ENCODE measurements at regions not wholly inside any gene's neighbourhood (a gene's known extent, or its start where the extent isn't known, plus 50 kb on each side); places are given as distances from the start of the nearest gene placed in this dataset.

GRCh38 chr4:35106091-35106734 is 1138.1 kb downstream of the ARAP2 start:
- peaks cover 0 to 6% (median 1%) of the 10 kb centered on the region in 4 donors for H3K4me1 ChIP-seq
- 87 to 89% methylated on average over 12 to 13 of the region's 13 CpGs for WGBS, 2 donors
- no peak for TF ChIP-seq POLR2A (IDR thresholded peaks at IDR 0.05)
- TF ChIP-seq EP300 (IDR thresholded peaks at IDR 0.05), result no peak
- no peak for TF ChIP-seq POLR2AphosphoS5 (IDR thresholded peaks at IDR 0.05)
- no peak for TF ChIP-seq CTCF (IDR thresholded peaks at IDR 0.05)
- H3K36me3 ChIP-seq, result no peaks in the 10 kb centered on the region
- ATAC-seq (ENCODE audit: low FRiP score in 2 of 2) (no peak), DNase-seq (no peak)
- H3K27me3 ChIP-seq, result no peaks in the 10 kb centered on the region
- H3K9me3 ChIP-seq, result no peaks in the 10 kb centered on the region
- H3K4me3 ChIP-seq, result no peak overlapping the region
- H3K27ac ChIP-seq, result no peak overlapping the region

GRCh38 chr4:35124106-35124505 is 1120.2 kb downstream of the ARAP2 start:
- ATAC-seq (ENCODE audit: low FRiP score in 2 of 2) (no peak), DNase-seq (no peak)
- no peak for TF ChIP-seq CTCF (IDR thresholded peaks at IDR 0.05)
- no peak for TF ChIP-seq POLR2A (IDR thresholded peaks at IDR 0.05)
- TF ChIP-seq EP300 (IDR thresholded peaks at IDR 0.05), result no peak
- TF ChIP-seq POLR2AphosphoS5 (IDR thresholded peaks at IDR 0.05), result no peak
- no peaks in the 10 kb centered on the region for H3K36me3 ChIP-seq
- no peak overlapping the region for H3K4me3 ChIP-seq
- no peak overlapping the region for H3K27ac ChIP-seq
- H3K27me3 ChIP-seq, result no peaks in the 10 kb centered on the region
- H3K4me1 ChIP-seq, result no peaks in the 10 kb centered on the region
- no peaks in the 10 kb centered on the region for H3K9me3 ChIP-seq

GRCh38 chr4:35125995-35126712 is 1118.2 kb downstream of the ARAP2 start:
- Histone ChIP-seq H3K27ac (no peak overlapping the region), H3K36me3 (no peaks in the 10 kb centered on the region), H3K9me3 (no peaks in the 10 kb centered on the region), H3K4me3 (no peak overlapping the region), H3K27me3 (no peaks in the 10 kb centered on the region), H3K4me1 (no peaks in the 10 kb centered on the region)
- 47 to 66% methylated on average over 4 of the region's 4 CpGs for WGBS, 2 donors
- TF ChIP-seq POLR2AphosphoS5 (IDR thresholded peaks at IDR 0.05), result no peak
- no peak for TF ChIP-seq CTCF (IDR thresholded peaks at IDR 0.05)
- no peak for TF ChIP-seq POLR2A (IDR thresholded peaks at IDR 0.05)
- TF ChIP-seq EP300 (IDR thresholded peaks at IDR 0.05), result no peak
- DNase-seq, result no peak
- no peak for ATAC-seq (ENCODE audit: low FRiP score in 2 of 2)

- DNase-seq (no peak), ATAC-seq (ENCODE audit: low FRiP score in 2 of 2) (no peak)
- no peaks in the 10 kb centered on the region for H3K9me3 ChIP-seq
- H3K36me3 ChIP-seq, result no peaks in the 10 kb centered on the region
- H3K4me3 ChIP-seq, result no peak overlapping the region
- no peak for TF ChIP-seq POLR2AphosphoS5 (IDR thresholded peaks at IDR 0.05)
- no peak for TF ChIP-seq CTCF (IDR thresholded peaks at IDR 0.05)
- no peak for TF ChIP-seq EP300 (IDR thresholded peaks at IDR 0.05)
- TF ChIP-seq POLR2A (IDR thresholded peaks at IDR 0.05), result no peak
- H3K4me1 ChIP-seq, result no peaks in the 10 kb centered on the region
- H3K27me3 ChIP-seq, result no peaks in the 10 kb centered on the region
- H3K27ac ChIP-seq, result no peak overlapping the region
- WGBS, 2 donors, result 64 to 71% methylated on average over 2 of the region's 2 CpGs
Measured at GRCh38 chr4:35138449-35138848, 1105.9 kb downstream of the ARAP2 start.

- Histone ChIP-seq H3K27me3 (no peaks in the 10 kb centered on the region), H3K4me1 (no peaks in the 10 kb centered on the region), H3K9me3 (no peaks in the 10 kb centered on the region), H3K4me3 (no peak overlapping the region), H3K36me3 (no peaks in the 10 kb centered on the region), H3K27ac (no peak overlapping the region)
- DNase-seq (no peak), ATAC-seq (ENCODE audit: low FRiP score in 2 of 2) (no peak)
- WGBS, 2 donors, result 83 to 86% methylated on average over 1 of the region's 1 CpG
- TF ChIP-seq EP300 (IDR thresholded peaks at IDR 0.05), result no peak
- no peak for TF ChIP-seq POLR2AphosphoS5 (IDR thresholded peaks at IDR 0.05)
- TF ChIP-seq CTCF (IDR thresholded peaks at IDR 0.05), result no peak
- TF ChIP-seq POLR2A (IDR thresholded peaks at IDR 0.05), result no peak
Measured at GRCh38 chr4:35147761-35148160, 1096.6 kb downstream of the ARAP2 start.
